Retinal pigment epithelial cell (primary cell): ENCODE measurements at regions not wholly inside any gene's neighbourhood (a gene's known extent, or its start where the extent isn't known, plus 50 kb on each side); places are given as distances from the start of the nearest gene placed in this dataset.

ENCODE experiments used
- DNase-seq: peaks from one replicate; pipeline ENCODE4 v3.0.0-alpha.2; 2010; ENCODE audit warnings: low read depth
- H3K4me3 ChIP-seq: 2 replicates; pipeline ENCODE4 v1.5.1; 2011; ENCODE audit warnings: mild to moderate bottlenecking, low read length, control low read depth, moderate library complexity
- TF ChIP-seq, protein P1 (sequence below): conservative IDR thresholded peaks from 2 replicates; pipeline ENCODE4 v1.5.1; 2011; ENCODE audit warnings: low read depth, low read length, control low read depth, inconsistent platforms

- TF ChIP-seq, protein P1, sequence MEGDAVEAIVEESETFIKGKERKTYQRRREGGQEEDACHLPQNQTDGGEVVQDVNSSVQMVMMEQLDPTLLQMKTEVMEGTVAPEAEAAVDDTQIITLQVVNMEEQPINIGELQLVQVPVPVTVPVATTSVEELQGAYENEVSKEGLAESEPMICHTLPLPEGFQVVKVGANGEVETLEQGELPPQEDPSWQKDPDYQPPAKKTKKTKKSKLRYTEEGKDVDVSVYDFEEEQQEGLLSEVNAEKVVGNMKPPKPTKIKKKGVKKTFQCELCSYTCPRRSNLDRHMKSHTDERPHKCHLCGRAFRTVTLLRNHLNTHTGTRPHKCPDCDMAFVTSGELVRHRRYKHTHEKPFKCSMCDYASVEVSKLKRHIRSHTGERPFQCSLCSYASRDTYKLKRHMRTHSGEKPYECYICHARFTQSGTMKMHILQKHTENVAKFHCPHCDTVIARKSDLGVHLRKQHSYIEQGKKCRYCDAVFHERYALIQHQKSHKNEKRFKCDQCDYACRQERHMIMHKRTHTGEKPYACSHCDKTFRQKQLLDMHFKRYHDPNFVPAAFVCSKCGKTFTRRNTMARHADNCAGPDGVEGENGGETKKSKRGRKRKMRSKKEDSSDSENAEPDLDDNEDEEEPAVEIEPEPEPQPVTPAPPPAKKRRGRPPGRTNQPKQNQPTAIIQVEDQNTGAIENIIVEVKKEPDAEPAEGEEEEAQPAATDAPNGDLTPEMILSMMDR, result no peak
- H3K4me3 ChIP-seq, result no peak overlapping the region
- DNase-seq, result no peak
These were observed 179.1 kb downstream of the RDH14 start for GRCh38 chr2:18381386-18381785.

DNA sequence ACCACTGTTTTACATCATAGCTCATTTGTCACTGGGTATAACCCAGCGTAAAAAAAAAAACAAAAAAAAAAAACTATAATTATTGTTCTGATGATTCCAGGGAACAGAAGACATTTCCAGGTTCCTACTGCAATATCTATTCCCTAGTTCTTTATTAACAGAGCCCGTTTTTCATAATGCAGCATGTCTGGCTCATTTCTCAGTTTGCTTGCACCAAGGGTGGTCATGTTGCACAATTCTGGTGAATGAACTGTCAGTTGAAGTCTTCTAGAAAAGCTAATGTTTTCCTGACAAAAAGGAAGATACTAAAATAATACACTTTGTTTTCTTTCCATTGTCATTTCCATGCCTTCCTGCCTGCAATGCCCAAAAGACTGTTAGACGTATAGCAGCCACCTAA is 180.1 kb downstream of the RDH14 start:
- TF ChIP-seq, protein P1, result no peak
- no peak overlapping the region for H3K4me3 ChIP-seq
- no peak for DNase-seq

DNA sequence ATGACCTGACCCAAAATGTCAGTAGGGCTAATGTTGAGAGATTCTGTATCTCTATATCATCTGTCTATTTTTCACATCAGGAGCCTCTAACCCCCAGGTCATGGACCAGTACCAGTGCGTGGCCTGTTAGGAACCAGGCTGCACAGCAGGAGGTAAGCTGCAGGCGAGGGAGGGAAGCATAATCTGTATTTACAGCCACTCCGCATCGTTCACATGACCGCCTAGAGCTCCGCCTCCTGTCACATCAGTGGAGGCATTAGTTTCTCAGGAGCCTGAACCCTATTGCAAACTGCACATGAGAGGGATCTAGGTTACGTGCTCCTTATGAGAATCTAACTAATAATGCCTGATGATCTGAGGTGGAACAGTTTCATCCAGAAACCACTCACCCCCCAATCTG is 180.6 kb downstream of the RDH14 start:
- no peak overlapping the region for H3K4me3 ChIP-seq
- TF ChIP-seq, protein P1, result no peak
- no peak for DNase-seq

- no peak for DNase-seq
- TF ChIP-seq, protein P1, result peak; percentile 83
- H3K4me3 ChIP-seq, result no peak overlapping the region
These were observed 182.3 kb downstream of the RDH14 start for GRCh38 chr2:18378020-18378653.

DNA sequence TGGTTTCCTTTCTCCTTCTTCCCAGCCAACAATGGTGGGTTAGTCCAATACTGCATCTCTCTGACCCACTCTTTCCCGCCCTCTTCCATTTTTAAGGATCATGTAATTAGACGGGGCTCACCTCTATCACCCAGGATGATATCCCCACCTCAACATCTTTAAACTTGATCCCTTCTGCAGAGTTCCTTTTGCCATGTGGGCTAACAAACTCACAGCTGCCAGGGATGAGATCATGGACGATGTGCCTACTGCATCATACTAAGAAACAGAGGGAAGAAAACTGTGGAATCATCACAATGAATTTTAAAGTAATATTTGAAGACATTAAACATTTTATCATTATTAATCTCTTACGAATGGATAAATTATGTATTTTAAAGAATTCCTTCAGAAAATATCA is 183.5 kb downstream of the RDH14 start:
- no peak for DNase-seq
- TF ChIP-seq, protein P1, result no peak

GRCh38 chr2:18373664-18374063 is 186.8 kb downstream of the RDH14 start:
- no peak for DNase-seq
- TF ChIP-seq, protein P1, result no peak
- no peak overlapping the region for H3K4me3 ChIP-seq

More for the DNA sequence above, 183.5 kb downstream of the RDH14 start:
- no peak overlapping the region for H3K4me3 ChIP-seq

GRCh38 chr2:18373081-18373480 is 187.4 kb downstream of the RDH14 start:
- DNase-seq, result no peak
- H3K4me3 ChIP-seq, result no peak overlapping the region
- TF ChIP-seq, protein P1, result no peak
